Stomach (tissue), 8 donors: ENCODE measurements at regions not wholly inside any gene's neighbourhood (a gene's known extent, or its start where the extent isn't known, plus 50 kb on each side); places are given as distances from the start of the nearest gene placed in this dataset.
A peak's percentile ranks its signal among the peaks of the same experiment; 100 is the strongest.

Source experiments
- DNase-seq, 2 donors: peaks; one replicate each; pipeline versions ENCODE4 v3.0.0 to v3.0.0-alpha.2; 2013 to 2019
- H3K27ac ChIP-seq, 5 donors: fragments of 200-600 bp in 4 of 5; sonication (generic) in 4 of 5; one replicate each; pipeline ENCODE4 v1.5.1; 2013 to 2019; ENCODE audit warnings: mild to moderate bottlenecking in 1 of 5, moderate library complexity in 1 of 5
- H3K27me3 ChIP-seq, 3 donors: fragments of 200-600 bp; sonication (generic); one replicate each; pipeline ENCODE4 v1.5.1; 2017 to 2019; ENCODE audit warnings: mixed run types in 1 of 3
- H3K36me3 ChIP-seq, 4 donors: fragments of 200-600 bp; sonication (generic); 1 replicate in 3 of 4; 2 replicates in 1 of 4; pipeline ENCODE4 v1.5.1; 2016 to 2019
- H3K4me1 ChIP-seq, 4 donors: fragments of 200-600 bp; sonication (generic); one replicate each; pipeline ENCODE4 v1.5.1; 2016 to 2019
- H3K4me3 ChIP-seq, 4 donors: fragments of 200-600 bp; sonication (generic) in 3 of 4; one replicate each; pipeline ENCODE4 v1.5.1; 2016 to 2019; ENCODE audit warnings: mild to moderate bottlenecking in 1 of 4
- H3K9me3 ChIP-seq, 4 donors: fragments of 200-600 bp; sonication (generic); one replicate each; pipeline ENCODE4 v1.5.1; 2016 to 2019
- CTCF ChIP-seq, 7 experiments: fragments of 450-650 bp in 4 of 7; fragments of 200-600 bp in 3 of 7; sonication (generic) in 3 of 7; IDR thresholded peaks; one replicate each; pipeline ENCODE4 v1.5.1; 2016 to 2019; ENCODE audit warnings: antibody characterized with exemption in 7 of 7, control low read depth in 2 of 7, mild to moderate bottlenecking in 1 of 7
- EP300 ChIP-seq: sonication (generic); formaldehyde crosslinking; IDR thresholded peaks from one replicate; pipeline ENCODE4 v1.6.1; 2017; ENCODE audit warnings: antibody characterized with exemption
- POLR2A ChIP-seq, 4 donors: fragments of 450-650 bp; IDR thresholded peaks; one replicate each; pipeline ENCODE4 v1.6.1; 2016; ENCODE audit warnings: antibody characterized with exemption in 4 of 4, control low read depth in 2 of 4, mild to moderate bottlenecking in 1 of 4, moderate library complexity in 1 of 4
- POLR2AphosphoS5 ChIP-seq, 3 donors: sonication (generic); formaldehyde crosslinking; IDR thresholded peaks; one replicate each; pipeline ENCODE4 v1.6.1; 2016; ENCODE audit warnings: antibody characterized with exemption in 3 of 3
- WGBS, 5 donors: extraction: QIAGEN DNeasy Blood & Tissue Kit in 3 of 5; methylation state at CpG; one replicate each; pipeline versions ENCODE4 v1.1.5 to v1.1.7; 2013 to 2018; 5-methylcytosine and 5-hydroxymethylcytosine counted together
- intact Hi-C: fragments of 100-400 bp; cut with DNase I; formaldehyde crosslinking; loops from one replicate; pipeline ENCODE4 v1.15.1; 2023; ENCODE audit warnings: low total_unique reads
- donor health status: healthy with polysubstance abuse.
- donor health status: Bipolar disorder and iron deficiency.
- donor health status: healthy.

- WGBS, 5 donors: 29 to 60% (median 54%) methylated on average over 8 of the region's 8 CpGs
- Histone ChIP-seq H3K4me1 (peaks cover 0 to 36% (median 10%) of the 10 kb centered on the region in 4 donors), H3K27ac (peak overlapping the region in 4 of 5 donors; percentile 51 to 81 (median 62)), H3K36me3 (no peaks in the 10 kb centered on the region), H3K4me3 (no peak overlapping the region), H3K27me3 (no peaks in the 10 kb centered on the region), H3K9me3 (no peaks in the 10 kb centered on the region)
- intact Hi-C loops: no loop called here
- peak in 1 of 2 donors; percentile 77 for DNase-seq
- no peak for TF ChIP-seq EP300
- TF ChIP-seq POLR2AphosphoS5 (IDR thresholded peaks at IDR 0.05): peak in 2 of 3 donors; percentile 44 to 51
Observed at GRCh38 chr10:10824591-10825148, 193.0 kb upstream of the CELF2 start.

DNA sequence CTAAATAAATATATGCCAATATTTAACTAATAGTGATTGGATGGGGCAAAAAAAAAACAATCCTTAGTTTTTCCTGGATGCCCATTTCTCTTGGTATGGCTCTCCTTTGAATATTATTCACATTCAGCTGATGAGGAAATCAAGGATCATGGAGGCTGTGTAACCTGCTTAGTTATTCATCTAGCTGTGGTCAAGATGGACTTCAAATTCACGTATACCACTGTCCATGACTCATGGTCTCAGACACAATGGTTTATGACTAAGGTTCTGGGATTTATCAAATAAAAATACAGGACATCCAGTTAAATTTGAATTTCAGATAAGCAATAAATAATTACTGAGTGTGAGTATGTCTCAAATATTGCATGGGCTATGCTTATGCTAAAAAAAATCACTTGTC is 191.5 kb upstream of the CELF2 start:
- WGBS, 5 donors: 56 to 80% (median 64%) methylated on average over 1 of the region's 1 CpG
- Histone ChIP-seq H3K36me3 (no peaks in the 10 kb centered on the region), H3K4me1 (peaks cover 0 to 39% (median 10%) of the 10 kb centered on the region in 4 donors), H3K4me3 (no peak overlapping the region), H3K27me3 (no peaks in the 10 kb centered on the region), H3K9me3 (no peaks in the 10 kb centered on the region), H3K27ac (peak overlapping the region in 2 of 5 donors; percentile 55 to 81)
- DNase-seq: no peak
- intact Hi-C loops: no loop called here
- TF ChIP-seq POLR2AphosphoS5 (IDR thresholded peaks at IDR 0.05) (no peak), CTCF (IDR thresholded peaks at IDR 0.05) (no peak), EP300 (no peak), POLR2A (IDR thresholded peaks at IDR 0.05) (no peak)

DNA sequence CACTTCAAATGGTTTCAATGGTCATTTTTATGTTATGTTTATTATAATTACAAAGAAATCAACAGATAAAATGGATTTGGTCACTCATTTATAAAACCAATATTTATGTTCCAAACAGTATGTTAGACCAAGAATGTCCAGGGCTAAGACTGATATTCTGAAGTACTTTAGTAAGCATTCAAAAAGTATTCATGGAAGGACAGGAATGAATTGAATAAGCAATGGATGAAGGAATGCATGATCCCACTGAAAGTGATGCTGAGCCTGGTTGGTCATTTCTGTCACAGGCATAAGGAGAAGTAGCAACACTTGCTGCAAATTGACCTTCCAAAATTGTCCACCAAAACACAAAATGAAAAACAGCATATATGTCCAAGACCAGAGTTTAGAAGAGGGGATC is 189.0 kb upstream of the CELF2 start:
- no peak overlapping the region for H3K4me3 ChIP-seq
- H3K27me3 ChIP-seq: no peaks in the 10 kb centered on the region
- H3K9me3 ChIP-seq: no peaks in the 10 kb centered on the region
- no peaks in the 10 kb centered on the region for H3K36me3 ChIP-seq
- DNase-seq: no peak
- no peak for TF ChIP-seq CTCF (IDR thresholded peaks at IDR 0.05)
- no peak for TF ChIP-seq POLR2A (IDR thresholded peaks at IDR 0.05)
- no peak for TF ChIP-seq POLR2AphosphoS5 (IDR thresholded peaks at IDR 0.05)
- no peak for TF ChIP-seq EP300
- H3K4me1 ChIP-seq: peaks cover 0 to 24% (median 6%) of the 10 kb centered on the region in 4 donors
- H3K27ac ChIP-seq: peak overlapping the region in 1 of 5 donors; percentile 60
- intact Hi-C loops: no loop called here

GRCh38 chr10:10829576-10829975 is 188.1 kb upstream of the CELF2 start:
- no peaks in the 10 kb centered on the region for H3K27me3 ChIP-seq
- intact Hi-C loops: no loop called here
- WGBS, 5 donors: 43 to 74% (median 58%) methylated on average over 2 of the region's 2 CpGs
- peaks cover 0 to 16% (median under 1%) of the 10 kb centered on the region in 4 donors for H3K4me1 ChIP-seq
- no peak for DNase-seq
- no peaks in the 10 kb centered on the region for H3K9me3 ChIP-seq
- no peak for TF ChIP-seq POLR2A (IDR thresholded peaks at IDR 0.05)
- TF ChIP-seq EP300: no peak
- no peak for TF ChIP-seq POLR2AphosphoS5 (IDR thresholded peaks at IDR 0.05)
- no peak for TF ChIP-seq CTCF (IDR thresholded peaks at IDR 0.05)
- H3K27ac ChIP-seq: peak overlapping the region in 3 of 5 donors; percentile 40 to 60 (median 55)
- no peaks in the 10 kb centered on the region for H3K36me3 ChIP-seq
- H3K4me3 ChIP-seq: no peak overlapping the region

- Histone ChIP-seq H3K27me3 (no peaks in the 10 kb centered on the region), H3K4me1 (peaks cover 0 to 8% (median 0%) of the 10 kb centered on the region in 4 donors), H3K27ac (peak overlapping the region in 4 of 5 donors; percentile 42 to 66 (median 58)), H3K4me3 (no peak overlapping the region), H3K9me3 (no peaks in the 10 kb centered on the region), H3K36me3 (no peaks in the 10 kb centered on the region)
- intact Hi-C loops: no loop called here
- WGBS, 5 donors: 53 to 75% (median 65%) methylated on average over 6 of the region's 6 CpGs
- no peak for TF ChIP-seq EP300
- TF ChIP-seq POLR2A (IDR thresholded peaks at IDR 0.05): no peak
- peak in 1 of 3 donors; percentile 3 for TF ChIP-seq POLR2AphosphoS5 (IDR thresholded peaks at IDR 0.05)
- TF ChIP-seq CTCF (IDR thresholded peaks at IDR 0.05): no peak
- peak in 1 of 2 donors; percentile 69 for DNase-seq
Observed at GRCh38 chr10:10830293-10830986, 187.2 kb upstream of the CELF2 start.
